ENCODE measurements at regions not wholly inside any gene's neighbourhood (a gene's known extent, or its start where the extent isn't known, plus 50 kb on each side); places are given as distances from the start of the nearest gene placed in this dataset.

DNA sequence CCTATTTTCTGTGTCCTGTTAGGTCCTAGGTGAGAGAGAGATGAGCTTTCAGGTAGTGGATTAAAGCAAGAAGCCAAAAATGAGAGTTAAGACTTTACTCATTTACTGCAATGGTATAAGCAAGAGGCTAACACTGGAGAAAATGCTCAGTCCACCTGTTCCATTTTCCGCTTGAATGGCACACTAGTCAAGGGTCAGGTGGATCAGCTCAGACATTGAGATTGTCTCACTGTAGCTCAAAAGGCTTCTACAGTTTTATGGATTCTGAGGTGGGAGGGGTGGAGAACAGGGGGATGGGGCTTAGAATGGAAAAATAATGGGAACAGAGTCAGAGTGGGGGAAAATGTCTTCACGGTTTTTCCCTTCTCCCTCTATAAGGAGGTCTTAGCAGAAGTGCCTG, 57.3 kb upstream of the MUCL1 start:
- Histone ChIP-seq H3K4me1 (ENCODE audit: control insufficient read depth in 1 of 2, insufficient read depth in 2 of 2, low read length in 2 of 2) (no peaks in the 10 kb centered on the region), H3K36me3 (replicated peaks in 1 of 2; ENCODE audit: control insufficient read depth in 1 of 2, insufficient read depth in 2 of 2, low read length in 2 of 2) (no peaks in the 10 kb centered on the region), H3K9ac (ENCODE audit: insufficient read depth, low read length, poor library complexity, severe bottlenecking) (no peak overlapping the region), H3K9me3 (replicated peaks in 1 of 2; ENCODE audit: control insufficient read depth in 1 of 2, insufficient read depth in 1 of 2, low read length in 2 of 2) (no peaks in the 10 kb centered on the region), H3K4me3 (replicated peaks in 1 of 3; ENCODE audit: low read depth in 2 of 3, low read length in 3 of 3) (no peak overlapping the region), H3K27ac (ENCODE audit: low read depth in 1 of 2, low read length in 2 of 2) (no peak overlapping the region), H4K20me1 (ENCODE audit: insufficient read depth, low read length) (no peaks in the 10 kb centered on the region), H2AFZ (ENCODE audit: insufficient read depth, low read depth, low read length, poor library complexity, severe bottlenecking) (no peak overlapping the region), H3K27me3 (ENCODE audit: control insufficient read depth in 2 of 2, insufficient read depth in 2 of 2, low read length in 2 of 2) (no peaks in the 10 kb centered on the region), H3K4me2 (replicated peaks; ENCODE audit: extremely low read depth, low read length, poor library complexity, severe bottlenecking) (no peak overlapping the region), H3K79me2 (ENCODE audit: insufficient read depth, low read length) (no peaks in the 10 kb centered on the region)
- intact Hi-C loops (cut with micrococcal nuclease), result no loop called here
- no peak for DNase-seq
- TF ChIP-seq, protein P1, sequence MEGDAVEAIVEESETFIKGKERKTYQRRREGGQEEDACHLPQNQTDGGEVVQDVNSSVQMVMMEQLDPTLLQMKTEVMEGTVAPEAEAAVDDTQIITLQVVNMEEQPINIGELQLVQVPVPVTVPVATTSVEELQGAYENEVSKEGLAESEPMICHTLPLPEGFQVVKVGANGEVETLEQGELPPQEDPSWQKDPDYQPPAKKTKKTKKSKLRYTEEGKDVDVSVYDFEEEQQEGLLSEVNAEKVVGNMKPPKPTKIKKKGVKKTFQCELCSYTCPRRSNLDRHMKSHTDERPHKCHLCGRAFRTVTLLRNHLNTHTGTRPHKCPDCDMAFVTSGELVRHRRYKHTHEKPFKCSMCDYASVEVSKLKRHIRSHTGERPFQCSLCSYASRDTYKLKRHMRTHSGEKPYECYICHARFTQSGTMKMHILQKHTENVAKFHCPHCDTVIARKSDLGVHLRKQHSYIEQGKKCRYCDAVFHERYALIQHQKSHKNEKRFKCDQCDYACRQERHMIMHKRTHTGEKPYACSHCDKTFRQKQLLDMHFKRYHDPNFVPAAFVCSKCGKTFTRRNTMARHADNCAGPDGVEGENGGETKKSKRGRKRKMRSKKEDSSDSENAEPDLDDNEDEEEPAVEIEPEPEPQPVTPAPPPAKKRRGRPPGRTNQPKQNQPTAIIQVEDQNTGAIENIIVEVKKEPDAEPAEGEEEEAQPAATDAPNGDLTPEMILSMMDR (IDR thresholded peaks at IDR 0.05), result no peak
- 100% methylated on average over 1 of the region's 2 CpGs for WGBS (ENCODE audit: insufficient coverage)
- Mint-ChIP-seq H3K36me3 (no peaks in the 10 kb centered on the region), H3K4me1 (no peaks in the 10 kb centered on the region), H3K27ac (peak overlapping the region in 1 of 7 donors; percentile 11), H3K4me3 (no peak overlapping the region), H3K27me3 (ENCODE audit: low read depth in 3 of 3) (peaks cover 4 to 11% (median 6%) of the 10 kb centered on the region in 3 donors), H3K9me3 (peaks cover 0 to 7% (median 3%) of the 10 kb centered on the region in 7 donors)

DNA sequence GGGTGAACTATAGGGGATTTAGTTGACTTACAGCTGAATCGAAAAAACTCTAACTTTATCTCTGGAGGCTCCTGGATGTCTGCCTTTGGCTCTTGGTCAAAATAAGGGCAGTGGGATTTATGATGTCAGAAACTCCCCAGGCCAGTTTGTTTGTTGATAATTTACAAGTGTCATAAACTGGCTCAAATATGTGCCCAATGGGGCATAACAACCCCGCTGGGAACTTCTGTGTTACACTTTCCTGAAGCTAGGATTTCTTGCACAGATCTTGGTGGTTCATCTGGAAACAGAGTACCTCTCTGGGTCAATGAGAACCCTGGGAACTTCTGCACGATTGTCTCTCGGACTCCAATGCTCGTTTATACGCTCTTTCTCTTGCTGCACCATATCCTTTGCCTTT, 58.7 kb upstream of the MUCL1 start:
- H3K27ac ChIP-seq (ENCODE audit: low read depth in 1 of 2, low read length in 2 of 2), result no peak overlapping the region
- no peak for DNase-seq
- no peak overlapping the region for H3K4me2 ChIP-seq (replicated peaks; ENCODE audit: extremely low read depth, low read length, poor library complexity, severe bottlenecking)
- H4K20me1 ChIP-seq (ENCODE audit: insufficient read depth, low read length), result no peaks in the 10 kb centered on the region
- H3K4me3 ChIP-seq (replicated peaks in 1 of 3; ENCODE audit: low read depth in 2 of 3, low read length in 3 of 3), result no peak overlapping the region
- H3K79me2 ChIP-seq (ENCODE audit: insufficient read depth, low read length), result no peaks in the 10 kb centered on the region
- no peak overlapping the region for H3K4me3 Mint-ChIP-seq
- 95% methylated on average over 2 of the region's 6 CpGs for WGBS (ENCODE audit: insufficient coverage)
- no peak overlapping the region for H3K9ac ChIP-seq (ENCODE audit: insufficient read depth, low read length, poor library complexity, severe bottlenecking)
- H2AFZ ChIP-seq (ENCODE audit: insufficient read depth, low read depth, low read length, poor library complexity, severe bottlenecking), result no peak overlapping the region
- peaks cover 0 to 7% (median 3%) of the 10 kb centered on the region in 7 donors for H3K9me3 Mint-ChIP-seq
- TF ChIP-seq, protein P1 (IDR thresholded peaks at IDR 0.05), result no peak
- H3K27ac Mint-ChIP-seq, result no peak overlapping the region
- no peaks in the 10 kb centered on the region for H3K4me1 Mint-ChIP-seq
- peaks cover 4 to 11% (median 6%) of the 10 kb centered on the region in 3 donors for H3K27me3 Mint-ChIP-seq (ENCODE audit: low read depth in 3 of 3)
- intact Hi-C loops (cut with micrococcal nuclease), result no loop called here
- H3K9me3 ChIP-seq (replicated peaks in 1 of 2; ENCODE audit: control insufficient read depth in 1 of 2, insufficient read depth in 1 of 2, low read length in 2 of 2), result no peaks in the 10 kb centered on the region
- no peaks in the 10 kb centered on the region for H3K4me1 ChIP-seq (ENCODE audit: control insufficient read depth in 1 of 2, insufficient read depth in 2 of 2, low read length in 2 of 2)
- no peaks in the 10 kb centered on the region for H3K27me3 ChIP-seq (ENCODE audit: control insufficient read depth in 2 of 2, insufficient read depth in 2 of 2, low read length in 2 of 2)
- H3K36me3 Mint-ChIP-seq, result no peaks in the 10 kb centered on the region
- no peaks in the 10 kb centered on the region for H3K36me3 ChIP-seq (replicated peaks in 1 of 2; ENCODE audit: control insufficient read depth in 1 of 2, insufficient read depth in 2 of 2, low read length in 2 of 2)

Data from CD14-positive monocyte (primary cell).